ENCODE measurements at regions not wholly inside any gene's neighbourhood (a gene's known extent, or its start where the extent isn't known, plus 50 kb on each side); places are given as distances from the start of the nearest gene placed in this dataset.

DNA sequence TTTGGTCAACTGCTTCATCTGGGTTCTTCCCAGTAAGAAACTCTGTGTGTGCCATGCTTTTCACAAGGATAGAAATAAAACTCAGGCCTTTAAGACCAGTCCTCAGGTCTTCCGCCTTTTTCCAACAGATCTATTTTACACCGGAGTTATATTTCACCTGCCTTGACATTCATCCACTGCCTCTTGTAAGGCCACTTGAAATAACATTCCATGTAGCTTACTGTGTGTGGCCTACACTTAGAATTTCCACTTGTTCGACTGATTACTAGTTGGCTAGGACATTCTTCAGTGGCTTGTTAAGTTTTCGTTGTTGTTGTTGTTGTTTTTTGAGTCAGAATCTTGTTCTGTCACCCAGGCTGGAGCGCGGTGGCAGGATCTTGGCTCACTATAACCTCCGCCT lies 92.8 kb upstream of the UNC5C start:
- no peak for DNase-seq (ENCODE audit: low read depth)

DNA sequence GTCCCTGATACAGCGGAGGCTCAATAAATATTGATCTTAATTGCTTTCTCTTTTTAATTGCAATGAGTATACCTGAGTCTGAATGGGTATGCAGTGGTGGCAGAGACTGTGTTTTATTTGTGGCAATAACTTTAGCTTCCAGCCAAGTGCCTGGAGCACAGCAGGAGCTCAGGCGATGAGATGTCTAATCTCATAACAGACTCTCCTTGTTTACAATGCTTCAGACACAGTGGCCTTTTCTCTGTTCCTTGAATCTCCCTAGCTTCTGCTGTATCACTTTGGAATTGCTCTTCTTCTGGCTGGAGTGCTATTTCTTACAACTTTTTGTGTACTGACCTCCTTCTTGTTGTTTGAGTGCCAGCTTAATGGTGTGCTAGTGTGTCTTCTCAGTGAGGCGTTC lies 91.5 kb upstream of the UNC5C start:
- TF ChIP-seq, protein P1, sequence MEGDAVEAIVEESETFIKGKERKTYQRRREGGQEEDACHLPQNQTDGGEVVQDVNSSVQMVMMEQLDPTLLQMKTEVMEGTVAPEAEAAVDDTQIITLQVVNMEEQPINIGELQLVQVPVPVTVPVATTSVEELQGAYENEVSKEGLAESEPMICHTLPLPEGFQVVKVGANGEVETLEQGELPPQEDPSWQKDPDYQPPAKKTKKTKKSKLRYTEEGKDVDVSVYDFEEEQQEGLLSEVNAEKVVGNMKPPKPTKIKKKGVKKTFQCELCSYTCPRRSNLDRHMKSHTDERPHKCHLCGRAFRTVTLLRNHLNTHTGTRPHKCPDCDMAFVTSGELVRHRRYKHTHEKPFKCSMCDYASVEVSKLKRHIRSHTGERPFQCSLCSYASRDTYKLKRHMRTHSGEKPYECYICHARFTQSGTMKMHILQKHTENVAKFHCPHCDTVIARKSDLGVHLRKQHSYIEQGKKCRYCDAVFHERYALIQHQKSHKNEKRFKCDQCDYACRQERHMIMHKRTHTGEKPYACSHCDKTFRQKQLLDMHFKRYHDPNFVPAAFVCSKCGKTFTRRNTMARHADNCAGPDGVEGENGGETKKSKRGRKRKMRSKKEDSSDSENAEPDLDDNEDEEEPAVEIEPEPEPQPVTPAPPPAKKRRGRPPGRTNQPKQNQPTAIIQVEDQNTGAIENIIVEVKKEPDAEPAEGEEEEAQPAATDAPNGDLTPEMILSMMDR (IDR thresholded peaks at IDR 0.05; ENCODE audit: insufficient read depth, low read length): no peak
- H3K4me3 ChIP-seq (ENCODE audit: low read depth, low read length): no peak overlapping the region
- no peak for DNase-seq (ENCODE audit: low read depth)

More for the DNA sequence above, 92.8 kb upstream of the UNC5C start:
- H3K4me3 ChIP-seq (ENCODE audit: low read depth, low read length): no peak overlapping the region
- TF ChIP-seq, protein P1 (IDR thresholded peaks at IDR 0.05; ENCODE audit: insufficient read depth, low read length): no peak

DNA sequence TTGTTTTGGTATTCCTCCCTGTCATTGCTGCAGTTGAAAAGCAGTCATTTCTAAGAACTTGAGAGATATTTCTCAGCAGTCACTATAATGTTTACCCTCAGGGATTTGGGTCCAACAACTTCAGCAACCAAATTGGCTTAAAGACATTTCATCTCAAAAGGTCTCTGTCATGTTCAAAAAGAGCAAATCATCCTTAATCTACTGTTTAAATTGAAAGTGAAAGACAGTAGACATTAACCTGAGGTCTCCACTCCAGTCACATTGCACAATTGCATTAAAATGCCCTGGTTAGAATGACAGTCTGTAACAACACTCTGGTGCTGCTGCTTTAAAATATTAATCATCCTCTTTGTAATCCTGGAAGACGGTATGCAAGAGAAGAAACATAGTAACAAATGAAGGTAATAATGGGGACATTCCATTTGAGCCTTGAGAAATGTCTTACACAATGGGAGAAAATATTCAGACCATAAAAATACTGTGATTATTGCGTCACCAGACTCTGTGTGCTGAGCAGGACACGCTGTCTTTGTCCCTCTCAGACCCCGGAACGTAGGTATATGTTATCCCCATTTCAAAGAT lies 90.2 kb upstream of the UNC5C start:
- TF ChIP-seq, protein P1 (IDR thresholded peaks at IDR 0.05; ENCODE audit: insufficient read depth, low read length): no peak
- no peak overlapping the region for H3K4me3 ChIP-seq (ENCODE audit: low read depth, low read length)
- no peak for DNase-seq (ENCODE audit: low read depth)

DNA sequence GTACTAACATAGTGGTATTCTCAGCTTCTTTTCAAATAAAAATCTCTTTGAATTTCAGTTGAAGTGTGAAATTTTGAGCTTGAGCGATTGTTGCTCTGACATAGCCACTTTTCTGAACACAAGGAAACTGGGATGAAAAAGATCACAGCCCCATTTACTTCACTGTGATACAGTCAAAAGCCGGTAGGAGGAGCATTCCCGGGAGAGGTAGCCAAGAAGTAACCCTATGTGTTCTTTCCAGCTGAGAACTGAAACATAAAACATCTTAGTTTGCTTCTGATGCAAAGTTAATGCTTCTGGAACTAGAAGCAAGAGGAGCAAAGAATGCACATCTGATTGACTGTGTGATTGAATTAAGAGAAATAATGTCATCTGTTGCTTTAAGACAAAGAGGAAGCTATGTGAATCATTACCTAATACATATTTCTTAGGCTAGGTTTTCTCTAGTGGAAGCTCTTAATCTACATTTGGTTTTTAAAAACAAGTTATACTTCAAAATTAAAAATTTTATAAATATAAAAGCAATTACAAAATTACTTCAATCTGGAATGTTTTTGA lies 88.3 kb upstream of the UNC5C start:
- H3K4me3 ChIP-seq (ENCODE audit: low read depth, low read length): no peak overlapping the region
- DNase-seq (ENCODE audit: low read depth): peak; percentile 0
- TF ChIP-seq, protein P1 (IDR thresholded peaks at IDR 0.05; ENCODE audit: insufficient read depth, low read length): peak; percentile 42

DNA sequence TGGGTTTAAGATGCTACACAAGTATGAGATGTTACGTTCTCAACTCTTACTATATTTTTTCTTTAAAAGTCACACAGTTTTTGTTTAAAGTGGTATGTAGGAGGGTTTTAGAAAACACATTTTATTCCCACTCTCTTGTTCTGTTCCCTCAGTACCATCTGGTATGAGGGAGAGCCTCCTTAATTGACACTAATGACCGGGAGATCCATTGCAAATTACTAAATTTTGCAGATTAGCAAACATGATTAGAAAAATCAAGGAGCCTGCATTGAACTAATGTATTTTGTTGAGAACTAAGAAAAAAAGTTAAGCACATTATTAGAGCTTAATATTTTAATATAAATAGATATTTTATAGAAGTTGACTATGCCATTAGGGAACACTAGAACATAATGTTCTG lies 87.3 kb upstream of the UNC5C start:
- TF ChIP-seq, protein P1 (IDR thresholded peaks at IDR 0.05; ENCODE audit: insufficient read depth, low read length): no peak
- no peak for DNase-seq (ENCODE audit: low read depth)
- no peak overlapping the region for H3K4me3 ChIP-seq (ENCODE audit: low read depth, low read length)

DNA sequence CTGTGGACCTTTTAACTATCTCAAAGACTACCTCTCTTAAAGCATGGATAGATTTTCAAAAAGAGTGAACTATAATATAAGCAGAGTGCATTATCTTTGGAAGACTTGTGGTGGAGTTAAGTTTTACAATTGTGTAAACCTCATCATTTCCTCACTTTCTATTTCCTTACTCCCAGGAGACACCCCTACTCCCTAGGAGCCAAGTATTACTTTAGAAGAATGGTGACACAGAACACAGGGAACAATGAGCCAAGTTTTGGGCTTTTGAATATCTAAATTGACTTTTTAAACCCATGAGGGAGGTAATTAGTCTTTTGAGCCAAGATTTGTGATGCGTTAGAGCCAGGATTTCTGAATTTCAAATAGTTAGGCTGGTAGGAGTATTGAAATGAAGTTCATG lies 78.9 kb upstream of the UNC5C start:
- no peak overlapping the region for H3K4me3 ChIP-seq (ENCODE audit: low read depth, low read length)
- TF ChIP-seq, protein P1 (IDR thresholded peaks at IDR 0.05; ENCODE audit: insufficient read depth, low read length): no peak

More for the DNA sequence above, 78.9 kb upstream of the UNC5C start:
- DNase-seq (ENCODE audit: low read depth): no peak

Measured in fibroblast of the aortic adventitia (primary cell).